ENCODE measurements at regions not wholly inside any gene's neighbourhood (a gene's known extent, or its start where the extent isn't known, plus 50 kb on each side); places are given as distances from the start of the nearest gene placed in this dataset.

- TF ChIP-seq E2F8 (IDR thresholded peaks at IDR 0.05; ENCODE audit: low read depth, partially characterized antibody) = no peak
- no peak for TF ChIP-seq IRF4 (IDR thresholded peaks at IDR 0.05; ENCODE audit: low read depth, low read length)
- no peak for TF ChIP-seq STAT3 (IDR thresholded peaks at IDR 0.05; ENCODE audit: low read depth, low read length)
Observed at GRCh38 chr18:41753826-41754225, 201.2 kb upstream of the PIK3C3 start (continued).

- no peak for ATAC-seq
- no peak overlapping the region for H3K27ac ChIP-seq (ENCODE audit: control insufficient read depth, insufficient read depth)
- FAIRE-seq = no peak
- TF ChIP-seq JUND (IDR thresholded peaks at IDR 0.05; ENCODE audit: low read depth, low read length) (no peak), MYC (IDR thresholded peaks at IDR 0.05; ENCODE audit: insufficient read depth, insufficient read length, insufficient replicate concordance, low read length, severe bottlenecking) (no peak), REST (IDR thresholded peaks at IDR 0.05; ENCODE audit: low read depth, low read length) (no peak), PKNOX1 (IDR thresholded peaks at IDR 0.05) (no peak), EZH2 (IDR thresholded peaks at IDR 0.05; ENCODE audit: borderline replicate concordance, control insufficient read depth, low read depth, low read length) (no peak), RELA (IDR thresholded peaks at IDR 0.05; ENCODE audit: borderline replicate concordance, partially characterized antibody) (no peak), GABPA (IDR thresholded peaks at IDR 0.05; ENCODE audit: low read depth) (no peak), CBX3 (IDR thresholded peaks at IDR 0.05; ENCODE audit: borderline replicate concordance, low read depth) (no peak), LARP7 (IDR thresholded peaks at IDR 0.05) (no peak), ZNF622 (IDR thresholded peaks at IDR 0.05) (no peak)
- TF ChIP-seq, protein P1, sequence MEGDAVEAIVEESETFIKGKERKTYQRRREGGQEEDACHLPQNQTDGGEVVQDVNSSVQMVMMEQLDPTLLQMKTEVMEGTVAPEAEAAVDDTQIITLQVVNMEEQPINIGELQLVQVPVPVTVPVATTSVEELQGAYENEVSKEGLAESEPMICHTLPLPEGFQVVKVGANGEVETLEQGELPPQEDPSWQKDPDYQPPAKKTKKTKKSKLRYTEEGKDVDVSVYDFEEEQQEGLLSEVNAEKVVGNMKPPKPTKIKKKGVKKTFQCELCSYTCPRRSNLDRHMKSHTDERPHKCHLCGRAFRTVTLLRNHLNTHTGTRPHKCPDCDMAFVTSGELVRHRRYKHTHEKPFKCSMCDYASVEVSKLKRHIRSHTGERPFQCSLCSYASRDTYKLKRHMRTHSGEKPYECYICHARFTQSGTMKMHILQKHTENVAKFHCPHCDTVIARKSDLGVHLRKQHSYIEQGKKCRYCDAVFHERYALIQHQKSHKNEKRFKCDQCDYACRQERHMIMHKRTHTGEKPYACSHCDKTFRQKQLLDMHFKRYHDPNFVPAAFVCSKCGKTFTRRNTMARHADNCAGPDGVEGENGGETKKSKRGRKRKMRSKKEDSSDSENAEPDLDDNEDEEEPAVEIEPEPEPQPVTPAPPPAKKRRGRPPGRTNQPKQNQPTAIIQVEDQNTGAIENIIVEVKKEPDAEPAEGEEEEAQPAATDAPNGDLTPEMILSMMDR (IDR thresholded peaks at IDR 0.05 in 2 of 3, conservative IDR thresholded peaks at IDR 0.05 in 1 of 3; ENCODE audit: control insufficient read depth in 2 of 3, extremely low read depth in 1 of 3, insufficient read depth in 1 of 3, low read depth in 3 of 3, low read length in 3 of 3) = no peak
Observed at GRCh38 chr18:41752826-41753225, 202.2 kb upstream of the PIK3C3 start.

More at GRCh38 chr18:41752826-41753225, 202.2 kb upstream of the PIK3C3 start:
- Histone ChIP-seq H2AFZ (ENCODE audit: control insufficient read depth, low read depth, low read length) (no peak overlapping the region), H3K27me3 (replicated peaks in 1 of 2; ENCODE audit: control insufficient read depth in 2 of 2, insufficient read depth in 2 of 2, low read length in 1 of 2) (no peaks in the 10 kb centered on the region; a peak in 1 of 4 replicates), H3K4me2 (ENCODE audit: control insufficient read depth, insufficient read depth) (no peak overlapping the region), H3K9ac (ENCODE audit: control insufficient read depth, insufficient read depth, low read length) (no peak overlapping the region), H3K36me3 (ENCODE audit: control insufficient read depth in 2 of 2, insufficient read depth in 2 of 2, low read length in 1 of 2) (no peaks in the 10 kb centered on the region), H4K20me1 (ENCODE audit: control insufficient read depth, insufficient read depth) (no peaks in the 10 kb centered on the region), H3K4me1 (ENCODE audit: control insufficient read depth, insufficient read depth, low read length) (no peaks in the 10 kb centered on the region), H3K4me3 (no peak overlapping the region), H3K79me2 (ENCODE audit: control insufficient read depth, insufficient read depth, low read length) (no peaks in the 10 kb centered on the region), H3K9me3 (replicated peaks; ENCODE audit: control insufficient read depth, insufficient read depth, low read length) (no peaks in the 10 kb centered on the region)
- BruUV-seq (replicated peaks) = no TSS peak
- CTCF ChIA-PET = interaction anchor here (1.0 kb wide), 1 partner anchor 13 kb away, joined by 3 read pairs; no protein-coding TSS in a partner anchor
- no peak for DNase-seq (ENCODE audit: low read depth, low spot score)
- POLR2A ChIA-PET = no interaction called here
- WGBS (ENCODE audit: insufficient coverage, insufficient replicate concordance, low lambda C conversion rate, missing lambda C conversion rate) = 23% methylated on average over 6 of the region's 6 CpGs
- RAD21 ChIA-PET (ENCODE audit: unreplicated experiment) = no interaction called here
- in situ Hi-C loops (cut with MboI) (no loop called here), intact Hi-C loops (cut with micrococcal nuclease; ENCODE audit: unreplicated experiment) (no loop called here)
- SMC1A ChIA-PET (ENCODE audit: uncharacterized antibody, unreplicated experiment) = interaction anchor here (0.6 to 0.8 kb wide), 2 partner anchors 14 to 1810 kb away, joined by 3 read pairs; no protein-coding TSS in a partner anchor

Measured in GM12878 (cell line).